ENCODE measurements at regions not wholly inside any gene's neighbourhood (a gene's known extent, or its start where the extent isn't known, plus 50 kb on each side); places are given as distances from the start of the nearest gene placed in this dataset.
"Not testable (repeated sequence)": the region's sequence is repeated elsewhere in the genome, so short reads cannot be mapped to it uniquely, and the experiment has no call there.

DNA sequence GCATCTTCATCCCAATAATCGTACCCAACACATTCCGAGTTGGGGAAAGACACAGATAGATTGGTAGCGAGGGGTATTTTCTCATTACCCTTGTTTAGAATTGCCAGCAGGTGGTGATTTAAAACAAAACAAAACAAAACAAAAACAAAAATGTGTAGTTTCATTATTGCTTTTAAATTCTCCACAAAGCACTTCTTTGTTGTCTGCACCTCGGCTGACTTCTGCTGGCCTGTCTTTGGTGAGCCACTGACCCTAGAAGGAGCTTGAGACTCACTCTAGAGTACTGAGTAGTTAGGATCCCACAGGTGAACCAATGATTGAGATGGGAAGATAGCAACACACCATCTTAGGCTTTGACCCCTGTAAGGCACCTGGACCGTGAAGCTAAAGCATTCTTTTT is 105.4 kb upstream of the BET1 start:
- DNase-seq (ENCODE audit: low read depth), result no peak

DNA sequence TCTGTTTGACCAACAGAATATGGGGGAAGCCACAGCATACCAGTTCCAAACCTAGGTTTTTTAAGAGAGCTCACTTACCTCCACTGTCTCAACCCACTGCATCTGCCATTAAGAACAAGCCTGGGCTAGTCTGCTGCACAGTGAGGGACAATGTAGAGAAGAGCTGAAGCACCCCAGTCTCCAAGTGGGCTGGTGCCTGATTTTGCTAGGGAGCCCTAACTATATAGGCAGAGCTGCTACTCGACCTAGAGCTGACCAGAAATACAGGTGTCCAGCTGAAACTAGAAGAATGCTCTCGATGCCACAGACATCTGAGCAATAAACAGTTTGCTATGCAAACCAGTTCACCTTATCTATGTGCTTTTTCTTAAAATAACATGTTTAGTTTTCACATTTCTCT is 106.9 kb upstream of the BET1 start:
- DNase-seq (ENCODE audit: low read depth), result no peak

- no peak for DNase-seq (ENCODE audit: low read depth)
Observed at GRCh38 chr7:94115316-94115715, 111.2 kb upstream of the BET1 start.

DNA sequence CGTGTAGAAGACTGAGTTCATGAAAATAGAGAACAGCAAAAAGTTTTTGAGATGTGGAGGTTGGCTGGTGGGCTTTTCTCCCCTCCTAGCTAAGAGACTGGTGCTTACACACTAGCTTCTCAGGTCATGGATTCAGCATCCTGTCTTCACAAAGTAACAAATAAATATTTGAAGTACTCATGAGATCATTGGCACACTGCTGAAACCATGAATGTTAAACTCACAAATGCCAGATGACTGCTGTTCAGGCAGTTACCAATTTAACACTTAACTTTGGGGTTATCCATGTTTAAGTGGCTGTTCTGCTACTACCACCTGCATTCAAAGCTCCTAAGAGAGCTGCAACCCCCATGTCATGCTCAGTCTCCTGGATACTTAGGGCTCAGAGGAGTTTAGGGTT is 119.0 kb upstream of the BET1 start:
- no peak for DNase-seq (ENCODE audit: low read depth)

DNA sequence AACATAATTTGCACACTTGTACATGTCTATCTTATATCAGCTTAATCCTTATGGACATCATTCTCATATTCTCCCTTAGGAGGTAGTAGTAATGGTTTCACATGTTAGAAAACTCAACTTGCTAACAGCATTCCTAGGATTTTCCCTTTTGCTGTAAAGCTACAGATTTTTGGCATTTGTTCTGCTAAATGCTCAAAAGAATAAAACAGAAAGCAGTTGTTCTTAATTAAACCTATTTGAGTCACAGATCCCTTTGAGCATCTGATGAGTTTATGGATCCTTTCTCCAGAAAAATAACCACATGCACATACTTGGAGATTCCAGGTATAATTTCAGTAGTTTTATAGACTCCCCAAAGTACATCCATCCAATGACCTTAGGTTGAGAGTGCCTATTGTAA is 122.9 kb upstream of the BET1 start:
- no peak for DNase-seq (ENCODE audit: low read depth)

GRCh38 chr7:94128072-94128471 is 123.9 kb upstream of the BET1 start:
- DNase-seq (ENCODE audit: low read depth), result no peak

DNA sequence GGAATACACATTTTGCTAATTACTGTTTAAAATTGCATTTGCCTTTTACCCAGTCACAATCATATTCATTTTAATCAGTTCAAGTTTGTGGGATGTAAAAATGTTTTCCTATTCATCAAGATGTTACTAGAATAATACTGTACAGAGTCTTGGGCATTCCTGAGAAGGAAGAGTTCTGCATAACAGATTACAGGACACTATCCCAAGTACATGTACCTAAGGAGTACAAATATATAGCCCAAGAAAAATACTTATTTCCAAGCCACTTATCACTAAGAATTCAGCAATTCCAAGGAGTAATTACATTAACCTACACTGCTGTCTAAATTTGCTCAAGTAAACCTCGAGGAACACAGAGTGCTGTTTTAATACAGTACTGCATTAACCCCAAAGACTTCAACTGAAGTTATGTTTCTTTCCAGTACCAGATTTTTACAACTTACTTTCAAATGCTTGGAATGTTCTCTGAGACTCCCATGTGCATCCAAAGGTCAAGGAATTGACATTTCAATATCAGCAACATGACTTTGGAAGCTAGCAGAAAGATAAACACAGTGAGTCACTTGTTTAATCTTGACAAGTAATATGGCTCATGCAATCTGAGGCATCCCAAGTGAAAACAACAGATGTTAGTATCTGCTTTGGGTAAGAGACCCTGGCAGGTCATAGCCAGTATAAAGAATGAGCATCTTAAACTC is 125.4 kb upstream of the BET1 start:
- DNase-seq (ENCODE audit: low read depth), result no peak

DNA sequence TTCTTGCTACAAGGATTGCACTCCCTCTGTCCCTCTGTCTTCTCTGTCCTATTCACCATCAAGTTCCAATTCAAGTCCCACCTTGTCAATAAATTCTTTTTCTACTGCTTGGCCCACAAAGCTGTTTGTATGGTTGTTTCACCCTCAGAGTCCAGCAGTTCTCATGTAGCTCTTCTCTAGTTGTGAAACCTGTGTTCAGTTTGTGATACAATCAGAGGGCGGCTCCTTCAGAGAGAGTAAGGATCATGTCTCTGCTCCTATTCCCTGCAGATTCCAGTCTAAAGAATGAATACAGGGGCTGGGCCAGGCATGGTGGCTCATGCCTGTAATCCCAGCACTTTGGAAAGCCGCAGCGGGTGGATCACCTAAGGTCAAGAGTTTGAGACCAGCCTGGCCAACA is 126.6 kb upstream of the BET1 start:
- DNase-seq (ENCODE audit: low read depth), result no peak

- DNase-seq (ENCODE audit: low read depth), result no peak
Observed at GRCh38 chr7:94133460-94133859, 129.3 kb upstream of the BET1 start.

- no peak for DNase-seq (ENCODE audit: low read depth)
Observed at GRCh38 chr7:94135180-94135579, 131.0 kb upstream of the BET1 start.

GRCh38 chr7:94142281-94142680 is 138.1 kb upstream of the BET1 start:
- no peak for DNase-seq (ENCODE audit: low read depth)

DNA sequence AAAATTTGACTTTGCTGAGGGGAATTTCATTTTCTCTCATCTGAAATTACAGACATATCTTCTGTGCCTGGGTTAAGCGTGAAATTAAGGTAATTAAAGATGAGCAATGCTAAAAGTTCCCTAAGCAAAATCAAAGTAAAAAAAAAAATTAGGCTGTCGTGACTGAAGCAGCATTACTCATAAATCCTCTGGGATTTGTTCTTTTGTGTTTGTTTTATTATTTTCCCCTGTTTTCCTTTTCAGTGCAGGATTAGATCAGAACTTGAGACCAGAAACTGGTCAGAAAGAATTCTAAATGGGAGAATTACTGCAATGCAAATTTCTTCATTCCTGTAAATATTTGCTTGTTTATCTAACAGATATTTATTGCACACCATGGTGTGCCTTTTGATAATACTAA is 141.4 kb upstream of the BET1 start:
- no peak for DNase-seq (ENCODE audit: low read depth)

GRCh38 chr7:94146408-94146807 is 142.3 kb upstream of the BET1 start:
- no peak for DNase-seq (ENCODE audit: low read depth)

- DNase-seq (ENCODE audit: low read depth), result no peak
Observed at GRCh38 chr7:94149789-94150545, 145.8 kb upstream of the BET1 start.

GRCh38 chr7:94154182-94154581 is 150.0 kb upstream of the BET1 start:
- DNase-seq (ENCODE audit: low read depth), result no peak

- DNase-seq (ENCODE audit: low read depth), result no peak
Observed at GRCh38 chr7:94154858-94155257, 150.7 kb upstream of the BET1 start.

DNA sequence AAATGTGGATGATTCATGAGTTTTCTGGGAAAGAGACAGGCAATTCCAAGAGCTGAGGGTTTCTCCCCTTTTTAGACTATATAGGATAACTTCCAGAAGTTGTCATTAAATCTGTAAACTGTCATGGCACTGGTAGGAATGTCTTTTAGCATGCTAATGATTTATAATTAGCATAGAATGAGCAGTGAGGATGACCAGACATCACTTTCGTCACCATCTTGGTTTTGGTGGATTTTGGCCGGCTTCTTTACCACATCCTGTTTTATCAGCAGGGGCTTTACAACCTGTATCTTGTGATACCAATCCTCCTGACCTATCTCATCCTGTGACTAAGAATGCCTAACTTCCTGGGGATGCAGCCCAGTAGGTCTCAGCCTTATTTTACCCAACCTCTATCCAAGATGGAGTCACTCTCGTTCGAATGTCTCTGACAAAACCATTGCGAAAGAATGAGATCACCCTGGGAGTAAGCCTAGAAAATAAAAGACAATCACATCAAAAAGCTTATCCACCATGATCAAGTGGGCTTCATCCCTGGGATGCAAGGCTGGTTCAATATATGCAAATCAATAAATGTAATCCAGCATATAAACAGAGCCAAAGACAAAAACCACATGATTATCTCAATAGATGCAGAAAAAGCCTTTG is 153.6 kb upstream of the BET1 start:
- not testable (repeated sequence) for DNase-seq (ENCODE audit: low read depth)

- no peak for DNase-seq (ENCODE audit: low read depth)
Observed at GRCh38 chr7:94160719-94161435, 156.7 kb upstream of the BET1 start.

GRCh38 chr7:94161476-94161875 is 157.3 kb upstream of the BET1 start:
- DNase-seq (ENCODE audit: low read depth), result no peak

DNA sequence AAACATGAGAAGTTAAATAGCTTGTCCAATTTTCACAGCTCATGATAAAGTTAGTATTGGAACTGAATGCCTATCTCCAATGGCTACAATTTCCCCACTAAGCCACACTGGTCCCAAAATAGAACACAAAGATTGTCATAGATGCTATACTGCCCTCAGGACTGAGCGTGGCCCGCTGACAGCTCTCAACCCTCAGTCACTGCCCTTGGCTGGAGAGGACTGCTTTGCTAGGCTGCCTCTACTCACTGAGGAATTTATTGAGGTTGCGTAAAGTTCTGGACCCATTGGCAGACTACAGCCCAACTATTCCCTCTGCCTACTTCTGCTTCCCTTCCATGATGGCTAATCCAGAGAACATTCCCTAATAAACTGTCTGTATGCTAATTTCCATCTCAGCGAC is 165.5 kb upstream of the BET1 start:
- no peak for DNase-seq (ENCODE audit: low read depth)

- no peak for DNase-seq (ENCODE audit: low read depth)
Observed at GRCh38 chr7:94170836-94171235, 166.7 kb upstream of the BET1 start.

DNA sequence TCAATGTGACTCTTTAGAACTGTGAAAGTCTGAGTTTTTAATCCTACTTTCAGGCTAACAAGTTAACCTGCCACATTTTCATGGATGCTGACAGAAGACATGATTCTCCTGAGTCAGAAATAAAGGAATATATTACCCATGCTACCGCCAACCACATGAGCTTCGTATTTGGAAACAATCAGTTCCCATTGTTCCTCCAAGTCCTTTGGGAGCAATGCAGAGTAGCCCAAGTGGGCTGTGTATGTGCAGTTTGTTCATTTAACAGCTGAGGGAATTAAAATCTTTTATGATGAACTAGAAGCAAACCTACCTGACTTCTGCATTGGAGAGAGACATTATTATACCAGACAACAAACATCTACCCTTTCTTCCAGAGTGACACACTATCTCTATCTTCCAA is 169.3 kb upstream of the BET1 start:
- DNase-seq (ENCODE audit: low read depth), result no peak

DNA sequence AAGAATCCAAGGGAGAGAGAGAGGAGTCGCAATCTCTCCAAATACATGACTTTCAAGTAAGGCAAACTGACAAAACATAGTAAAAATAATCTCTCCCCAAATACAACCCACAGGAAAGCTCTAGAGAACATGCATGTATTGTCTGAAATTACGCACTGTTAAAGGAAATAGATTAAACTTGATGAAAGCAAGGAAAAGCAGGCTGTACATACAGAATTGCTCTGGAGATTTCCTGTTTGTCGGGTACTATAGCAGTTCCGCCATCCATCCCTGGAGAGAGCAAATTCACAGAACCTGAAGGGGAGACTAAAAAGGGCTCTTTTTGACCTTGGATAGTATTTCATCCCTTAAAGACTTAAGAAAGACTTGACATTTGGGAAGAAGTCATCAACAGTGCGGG is 170.2 kb upstream of the BET1 start:
- no peak for DNase-seq (ENCODE audit: low read depth)
